Panc1 (cell line): ENCODE measurements at regions not wholly inside any gene's neighbourhood (a gene's known extent, or its start where the extent isn't known, plus 50 kb on each side); places are given as distances from the start of the nearest gene placed in this dataset.

Experiments
- CTCF ChIP-seq: fragments of 450-650 bp; IDR thresholded peaks from 2 replicates; pipeline ENCODE4 v1.5.1; 2017; ENCODE audit warnings: mild to moderate bottlenecking
- POLR2AphosphoS5 ChIP-seq: IDR thresholded peaks from 2 replicates; pipeline ENCODE4 v1.6.1; 2012; ENCODE audit warnings: mild to moderate bottlenecking, low read depth, low read length, moderate library complexity

GRCh38 chr18:73531601-73532000, 616.0 kb downstream of the FBXO15 start:
- TF ChIP-seq CTCF (no peak), POLR2AphosphoS5 (no peak)
